Astrocyte (in vitro differentiated cells and primary cell): ENCODE measurements at regions not wholly inside any gene's neighbourhood (a gene's known extent, or its start where the extent isn't known, plus 50 kb on each side); places are given as distances from the start of the nearest gene placed in this dataset.

Experiments
- CTCF ChIP-seq: IDR thresholded peaks from 2 replicates; pipeline ENCODE4 v1.5.1; 2011; ENCODE audit warnings: low read depth, mild to moderate bottlenecking, inconsistent platforms, low read length, moderate library complexity; ENCODE audit not compliant: insufficient read depth
- EZH2 ChIP-seq: IDR thresholded peaks from 2 replicates; pipeline ENCODE4 v1.6.1; 2012; ENCODE audit warnings: mild to moderate bottlenecking, low read length, inconsistent platforms; ENCODE audit not compliant: insufficient read depth

DNA sequence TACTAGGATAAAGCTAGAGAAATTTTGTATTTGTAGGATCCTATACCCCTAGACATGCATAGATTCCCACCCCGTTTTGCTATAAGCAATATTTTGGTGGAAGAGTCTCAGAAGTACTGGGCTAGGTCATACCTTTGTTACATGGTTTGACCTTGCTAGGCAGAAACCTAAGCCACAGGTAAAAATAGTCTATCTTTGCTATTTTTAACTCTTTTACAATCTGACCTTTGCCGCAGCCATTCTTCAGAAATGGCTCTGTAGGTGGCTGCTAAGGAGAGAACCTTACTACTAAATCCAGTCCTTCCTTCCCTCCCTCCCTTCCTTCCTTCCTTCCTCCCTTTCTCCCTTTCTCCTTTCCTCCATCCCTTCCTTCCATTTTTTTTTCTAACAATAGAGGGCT, 242.9 kb upstream of the SEL1L start:
- TF ChIP-seq EZH2 (no peak), CTCF (no peak)
